Endothelial cell of umbilical vein (primary cell): ENCODE measurements at regions not wholly inside any gene's neighbourhood (a gene's known extent, or its start where the extent isn't known, plus 50 kb on each side); places are given as distances from the start of the nearest gene placed in this dataset.

ENCODE experiments used
- BruUV-seq: library from RNA; stranded (reverse); fragments of 400-500 nt; replicated peaks from 2 replicates; lab custom pipeline; 2021; lab: Mats Ljungman, UMichigan
- CTCF ChIA-PET: fragments of 300-600, 350-600 bp; sonication (Branson Sonifier 250); formaldehyde crosslinking; loops from one replicate; lab custom pipeline; 2021; ENCODE audit warnings: antibody characterized with exemption, inconsistent platforms; lab: Charles Lee
- POLR2A ChIA-PET: fragments of 300-600, 350-600 bp; sonication (Branson Sonifier 250); formaldehyde crosslinking; loops from one replicate; lab custom pipeline; 2021; ENCODE audit warnings: antibody characterized with exemption, inconsistent platforms; lab: Charles Lee
- DNase-seq: peaks from one replicate; pipeline ENCODE4 v3.0.0-alpha.2; 2011; ENCODE audit warnings: low read depth, low spot score
- FAIRE-seq: peaks from 2 replicates; lab custom pipeline; 2011; peaks lifted over from hg19 to GRCh38; lab: Jason Lieb, UNC
- H2AFZ ChIP-seq: 2 replicates; pipeline ENCODE4 v1.6.0; 2012; ENCODE audit warnings: low read depth, low read length, control low read depth, inconsistent platforms
- H3K27ac ChIP-seq: 2 replicates; pipeline ENCODE4 v1.5.1; 2011; ENCODE audit warnings: low read depth, mild to moderate bottlenecking, control low read depth, low read length, moderate library complexity; ENCODE audit not compliant: insufficient read depth
- H3K27me3 ChIP-seq, 2 experiments: 2 replicates each; pipeline versions ENCODE4 v1.6.0 to v1.6.1; 2011; ENCODE audit warnings: low read length in 2 of 2, mixed read lengths in 1 of 2; ENCODE audit not compliant: control insufficient read depth in 2 of 2, insufficient read depth in 2 of 2
- H3K36me3 ChIP-seq, 2 experiments: 2 replicates in 1 of 2; 3 replicates in 1 of 2; pipeline ENCODE4 v1.5.1; 2011; ENCODE audit warnings: low read length in 2 of 2, mild to moderate bottlenecking in 1 of 2, moderate library complexity in 1 of 2; ENCODE audit not compliant: control insufficient read depth in 2 of 2, insufficient read depth in 2 of 2; ENCODE audit errors: extremely low read depth in 1 of 2
- H3K4me1 ChIP-seq: 3 replicates; pipeline ENCODE4 v1.5.1; 2011; ENCODE audit warnings: mild to moderate bottlenecking, low read length; ENCODE audit not compliant: control insufficient read depth, insufficient read depth; ENCODE audit errors: extremely low read depth
- H3K4me2 ChIP-seq: 2 replicates; pipeline ENCODE4 v1.6.1; 2011; ENCODE audit warnings: low read length, control low read depth, mixed read lengths; ENCODE audit not compliant: insufficient read depth
- H3K4me3 ChIP-seq, 3 experiments: fragments of 200-600 bp in 1 of 3; sonication (generic), shearing (Covaris generic) in 1 of 3; replicated peaks in 1 of 3; 2 replicates each; pipeline ENCODE4 v1.5.1; 2011 to 2016; ENCODE audit warnings: control low read depth in 3 of 3, low read length in 3 of 3, mild to moderate bottlenecking in 2 of 3, inconsistent platforms in 1 of 3, low read depth in 1 of 3, moderate library complexity in 1 of 3; ENCODE audit not compliant: insufficient read depth in 1 of 3
- H3K79me2 ChIP-seq: 2 replicates; pipeline ENCODE4 v1.6.0; 2012; ENCODE audit warnings: low read length, inconsistent platforms; ENCODE audit not compliant: control insufficient read depth, insufficient read depth
- H3K9ac ChIP-seq: replicated peaks from 2 replicates; pipeline ENCODE3; 2011; ENCODE audit warnings: low read length, control low read depth; ENCODE audit not compliant: insufficient read depth; ENCODE audit errors: extremely low read depth
- H3K9me1 ChIP-seq: replicated peaks from 3 replicates; pipeline ENCODE4 v1.6.0; 2011; ENCODE audit warnings: mild to moderate bottlenecking, low read length; ENCODE audit not compliant: control insufficient read depth, insufficient read depth; ENCODE audit errors: extremely low read depth
- H3K9me3 ChIP-seq: replicated peaks from 2 replicates; pipeline ENCODE4 v1.5.1; 2012; ENCODE audit warnings: low read length, inconsistent platforms; ENCODE audit not compliant: control insufficient read depth, insufficient read depth
- H4K20me1 ChIP-seq: replicated peaks from 2 replicates; pipeline ENCODE3; 2011; ENCODE audit warnings: mild to moderate bottlenecking, low read length; ENCODE audit not compliant: control insufficient read depth, insufficient read depth; ENCODE audit errors: extremely low read depth
- EZH2 ChIP-seq: IDR thresholded peaks from 2 replicates; pipeline ENCODE4 v1.6.1; 2012; ENCODE audit warnings: borderline replicate concordance, low read depth, mild to moderate bottlenecking, moderate library complexity, low read length, inconsistent platforms; ENCODE audit not compliant: severe bottlenecking
- FOS ChIP-seq: IDR thresholded peaks from 2 replicates; pipeline ENCODE4 v1.6.1; 2011; ENCODE audit warnings: mild to moderate bottlenecking, low read length, moderate library complexity, borderline replicate concordance; ENCODE audit not compliant: insufficient read depth
- GATA2 ChIP-seq: IDR thresholded peaks from 2 replicates; pipeline ENCODE4 v1.7.0; 2011; ENCODE audit warnings: low read depth, mild to moderate bottlenecking, moderate library complexity, mixed read lengths, low read length; ENCODE audit not compliant: insufficient read length, insufficient read depth
- JUN ChIP-seq: IDR thresholded peaks from 2 replicates; pipeline ENCODE4 v1.6.1; 2011; ENCODE audit warnings: borderline replicate concordance, low read depth; ENCODE audit not compliant: insufficient read length, insufficient read depth
- MYC ChIP-seq: IDR thresholded peaks from one replicate; pipeline ENCODE4 v1.6.1; 2011; ENCODE audit warnings: mild to moderate bottlenecking, low read depth, low read length
- POLR2A ChIP-seq: IDR thresholded peaks from 2 replicates; pipeline ENCODE4 v1.6.1; 2012; ENCODE audit warnings: low read depth, mild to moderate bottlenecking, control low read depth, low read length
- POLR2AphosphoS5 ChIP-seq: IDR thresholded peaks from 2 replicates; pipeline ENCODE4 v1.6.1; 2012; ENCODE audit warnings: low read depth, mild to moderate bottlenecking, control low read depth, low read length, moderate library complexity; ENCODE audit not compliant: insufficient read depth
- dilution Hi-C: fragments of 300-500 bp; cut with MboI; formaldehyde crosslinking; loops from one replicate; pipeline ENCODE4 v1.15.0; 2019; ENCODE audit warnings: low sequenced_read_pairs; ENCODE audit not compliant: extremely low pct_ligation_motif_present
- intact Hi-C: fragments of 100-400 bp; cut with micrococcal nuclease; formaldehyde crosslinking; loops from one replicate; pipeline ENCODE4 v1.10.0; 2022
- TF ChIP-seq, protein P1 (sequence below): IDR thresholded peaks from 2 replicates; pipeline ENCODE4 v1.6.1; 2011; ENCODE audit not compliant: insufficient read depth, insufficient read length
- TF ChIP-seq, protein P2 (sequence below), 2 donors: IDR thresholded peaks; 1 replicate in 1 of 2; 2 replicates in 1 of 2; pipeline ENCODE4 v1.5.1; 2011; ENCODE audit warnings: low read length in 2 of 2, mild to moderate bottlenecking in 2 of 2, moderate library complexity in 2 of 2, control low read depth in 1 of 2, inconsistent platforms in 1 of 2, low read depth in 1 of 2; ENCODE audit not compliant: insufficient read depth in 1 of 2; ENCODE audit errors: extremely low read depth in 1 of 2

DNA sequence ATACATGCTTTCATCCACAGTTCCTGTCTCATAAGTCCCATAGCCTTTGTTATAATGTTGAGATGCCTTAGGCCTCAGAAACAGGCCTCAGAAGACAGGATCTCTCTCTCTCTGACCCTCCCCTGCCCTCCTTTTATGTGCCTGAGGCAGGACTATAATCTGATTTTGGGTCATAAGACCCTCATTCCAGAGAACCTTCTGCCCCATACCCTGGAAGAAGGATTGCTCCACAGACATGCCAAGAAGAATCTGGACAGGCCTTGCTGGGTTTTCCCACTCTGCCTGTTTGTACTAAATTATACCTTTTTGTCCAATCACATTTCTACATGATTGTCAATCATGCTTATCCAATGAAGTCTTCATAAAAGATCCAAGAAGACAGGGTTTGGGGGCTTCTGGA, 57.2 kb upstream of the MME start:
- peaks cover 28% of the 10 kb centered on the region for H3K4me1 ChIP-seq
- H4K20me1 ChIP-seq = no peaks in the 10 kb centered on the region
- dilution Hi-C loops = no loop called here
- H3K36me3 ChIP-seq = no peaks in the 10 kb centered on the region
- no peaks in the 10 kb centered on the region for H3K79me2 ChIP-seq
- TF ChIP-seq FOS = no peak
- TF ChIP-seq, protein P1, sequence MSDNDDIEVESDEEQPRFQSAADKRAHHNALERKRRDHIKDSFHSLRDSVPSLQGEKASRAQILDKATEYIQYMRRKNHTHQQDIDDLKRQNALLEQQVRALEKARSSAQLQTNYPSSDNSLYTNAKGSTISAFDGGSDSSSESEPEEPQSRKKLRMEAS = no peak
- no peak for TF ChIP-seq MYC
- TF ChIP-seq, protein P2, sequence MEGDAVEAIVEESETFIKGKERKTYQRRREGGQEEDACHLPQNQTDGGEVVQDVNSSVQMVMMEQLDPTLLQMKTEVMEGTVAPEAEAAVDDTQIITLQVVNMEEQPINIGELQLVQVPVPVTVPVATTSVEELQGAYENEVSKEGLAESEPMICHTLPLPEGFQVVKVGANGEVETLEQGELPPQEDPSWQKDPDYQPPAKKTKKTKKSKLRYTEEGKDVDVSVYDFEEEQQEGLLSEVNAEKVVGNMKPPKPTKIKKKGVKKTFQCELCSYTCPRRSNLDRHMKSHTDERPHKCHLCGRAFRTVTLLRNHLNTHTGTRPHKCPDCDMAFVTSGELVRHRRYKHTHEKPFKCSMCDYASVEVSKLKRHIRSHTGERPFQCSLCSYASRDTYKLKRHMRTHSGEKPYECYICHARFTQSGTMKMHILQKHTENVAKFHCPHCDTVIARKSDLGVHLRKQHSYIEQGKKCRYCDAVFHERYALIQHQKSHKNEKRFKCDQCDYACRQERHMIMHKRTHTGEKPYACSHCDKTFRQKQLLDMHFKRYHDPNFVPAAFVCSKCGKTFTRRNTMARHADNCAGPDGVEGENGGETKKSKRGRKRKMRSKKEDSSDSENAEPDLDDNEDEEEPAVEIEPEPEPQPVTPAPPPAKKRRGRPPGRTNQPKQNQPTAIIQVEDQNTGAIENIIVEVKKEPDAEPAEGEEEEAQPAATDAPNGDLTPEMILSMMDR (IDR thresholded peaks at IDR 0.05; ENCODE audit: extremely low read depth in 1 of 2, insufficient read depth in 1 of 2, low read depth in 1 of 2, low read length in 2 of 2) = no peak
- no peak for TF ChIP-seq POLR2AphosphoS5
- no peak for TF ChIP-seq POLR2A
- TF ChIP-seq GATA2 = no peak
- no peak for TF ChIP-seq JUN
- no peak for TF ChIP-seq EZH2
- FAIRE-seq = no peak
- no TSS peak for BruUV-seq
- no peak overlapping the region for H3K4me3 ChIP-seq
- H3K9me3 ChIP-seq = no peaks in the 10 kb centered on the region
- H3K9me1 ChIP-seq = no peaks in the 10 kb centered on the region
- POLR2A ChIA-PET = no interaction called here
- CTCF ChIA-PET = no interaction called here
- DNase-seq = no peak
- H2AFZ ChIP-seq = no peak overlapping the region
- H3K27ac ChIP-seq = no peak overlapping the region
- no peak overlapping the region for H3K9ac ChIP-seq
- no peaks in the 10 kb centered on the region for H3K27me3 ChIP-seq
- intact Hi-C loops = no loop called here
- H3K4me2 ChIP-seq = no peak overlapping the region
